Bronchial epithelial cell (primary cell): ENCODE measurements at regions not wholly inside any gene's neighbourhood (a gene's known extent, or its start where the extent isn't known, plus 50 kb on each side); places are given as distances from the start of the nearest gene placed in this dataset.

Experiments used
- DNase-seq: peaks from one replicate; pipeline ENCODE4 v3.0.0-alpha.2; 2010; ENCODE audit warnings: low read depth
- FAIRE-seq: peaks from 2 replicates; lab custom pipeline; 2011; peaks lifted over from hg19 to GRCh38; lab: Jason Lieb, UNC
- H3K27me3 ChIP-seq: 2 replicates; pipeline ENCODE4 v1.5.1; 2011; ENCODE audit warnings: low read length; ENCODE audit not compliant: control insufficient read depth, insufficient read depth
- H3K36me3 ChIP-seq: 2 replicates; pipeline ENCODE4 v1.5.1; 2011; ENCODE audit warnings: low read length; ENCODE audit not compliant: control insufficient read depth, insufficient read depth
- H3K4me3 ChIP-seq: 2 replicates; pipeline ENCODE4 v1.5.1; 2011; ENCODE audit warnings: mild to moderate bottlenecking, low read depth, low read length, control low read depth
- CTCF ChIP-seq: IDR thresholded peaks from 2 replicates; pipeline ENCODE4 v1.5.1; 2011; ENCODE audit warnings: mild to moderate bottlenecking, moderate library complexity, low read length, control low read depth, inconsistent platforms; ENCODE audit not compliant: insufficient read depth, severe bottlenecking

DNA sequence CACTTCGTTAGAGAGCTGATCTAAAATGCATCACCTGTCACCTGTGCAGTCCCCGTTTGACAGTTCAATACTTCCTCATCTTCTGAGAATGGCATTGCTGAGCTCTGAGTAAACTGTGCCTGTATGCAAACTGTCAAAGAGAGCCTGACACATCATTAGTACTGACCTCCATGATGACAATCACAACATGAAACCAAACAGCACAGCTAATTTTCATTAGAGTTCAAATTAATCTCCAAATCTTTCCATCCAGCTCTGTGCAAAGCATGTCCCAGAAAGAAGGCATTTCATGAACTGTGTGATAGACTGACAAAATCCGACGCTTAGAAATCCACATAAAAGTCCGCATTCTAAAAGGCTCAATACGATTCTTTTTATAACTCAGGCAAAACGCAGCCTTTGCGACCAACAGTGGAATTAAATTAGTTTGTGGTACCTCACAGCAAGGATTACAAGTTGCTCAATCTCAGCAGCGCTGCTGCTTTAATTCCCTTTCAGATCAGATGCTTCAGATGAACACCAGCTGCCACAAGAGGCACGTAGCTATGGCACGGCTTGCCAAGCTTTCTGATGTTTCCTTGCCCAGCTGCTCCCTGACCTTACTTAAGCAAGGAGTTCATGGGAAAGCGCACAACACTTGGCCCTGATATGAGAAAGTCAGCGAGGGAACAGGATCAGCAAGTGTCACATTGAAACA is 765.5 kb upstream of the PRMT6 start:
- Histone ChIP-seq H3K4me3 (no peak overlapping the region), H3K27me3 (no peaks in the 10 kb centered on the region), H3K36me3 (no peaks in the 10 kb centered on the region)
- peak; percentile 55 for FAIRE-seq
- TF ChIP-seq CTCF: no peak
- DNase-seq: no peak

DNA sequence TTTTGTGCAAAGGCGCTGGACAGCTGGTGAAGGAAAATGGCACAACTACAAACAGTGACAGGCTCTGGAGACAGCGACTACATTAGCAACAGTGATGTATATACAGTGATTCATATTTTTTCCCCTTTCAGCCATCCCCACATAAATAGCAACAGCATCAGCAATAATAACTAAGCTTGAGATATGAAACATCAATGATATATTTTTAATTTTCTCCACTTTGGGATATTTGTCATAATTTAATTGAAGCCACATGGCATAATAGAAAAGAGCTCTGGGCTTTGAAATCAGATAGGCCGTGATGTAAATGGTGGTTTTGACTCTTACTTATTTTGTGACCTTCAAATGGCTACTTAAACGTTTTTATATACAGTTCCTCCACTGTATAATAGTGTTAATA is 764.3 kb upstream of the PRMT6 start:
- no peaks in the 10 kb centered on the region for H3K36me3 ChIP-seq
- no peaks in the 10 kb centered on the region for H3K27me3 ChIP-seq
- H3K4me3 ChIP-seq: no peak overlapping the region
- DNase-seq (no peak), FAIRE-seq (no peak)
- TF ChIP-seq CTCF: no peak

DNA sequence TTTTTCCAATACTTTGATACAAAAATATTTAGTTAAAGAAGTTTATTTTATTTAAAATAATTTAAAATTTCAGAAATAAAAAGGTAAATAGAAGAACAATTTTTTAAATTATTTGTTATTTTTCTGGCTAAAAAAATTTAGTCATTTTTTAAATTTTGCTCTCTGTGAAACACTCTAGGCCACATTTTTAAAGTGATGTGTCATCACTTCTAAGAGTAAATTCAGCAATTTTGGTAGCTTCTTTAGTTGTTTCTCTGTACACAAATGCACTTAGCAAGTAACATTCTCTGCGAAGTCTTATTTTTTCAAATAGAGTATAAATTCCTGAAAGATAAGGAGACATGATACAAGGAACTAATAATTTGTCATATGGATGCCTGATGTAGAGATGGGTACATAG is 760.0 kb upstream of the PRMT6 start:
- no peaks in the 10 kb centered on the region for H3K36me3 ChIP-seq
- no peak for DNase-seq
- no peaks in the 10 kb centered on the region for H3K27me3 ChIP-seq
- FAIRE-seq: no peak
- no peak overlapping the region for H3K4me3 ChIP-seq
- no peak for TF ChIP-seq CTCF

- TF ChIP-seq CTCF: no peak
- H3K36me3 ChIP-seq: no peaks in the 10 kb centered on the region
- H3K4me3 ChIP-seq: no peak overlapping the region
- DNase-seq (peak; percentile 26), FAIRE-seq (no peak)
- no peaks in the 10 kb centered on the region for H3K27me3 ChIP-seq
These were observed 752.4 kb upstream of the PRMT6 start for GRCh38 chr1:106304106-106304505.

GRCh38 chr1:106319612-106320011 is 736.9 kb upstream of the PRMT6 start:
- no peak for TF ChIP-seq CTCF
- DNase-seq (no peak), FAIRE-seq (no peak)
- H3K27me3 ChIP-seq: no peaks in the 10 kb centered on the region
- no peak overlapping the region for H3K4me3 ChIP-seq
- H3K36me3 ChIP-seq: no peaks in the 10 kb centered on the region

DNA sequence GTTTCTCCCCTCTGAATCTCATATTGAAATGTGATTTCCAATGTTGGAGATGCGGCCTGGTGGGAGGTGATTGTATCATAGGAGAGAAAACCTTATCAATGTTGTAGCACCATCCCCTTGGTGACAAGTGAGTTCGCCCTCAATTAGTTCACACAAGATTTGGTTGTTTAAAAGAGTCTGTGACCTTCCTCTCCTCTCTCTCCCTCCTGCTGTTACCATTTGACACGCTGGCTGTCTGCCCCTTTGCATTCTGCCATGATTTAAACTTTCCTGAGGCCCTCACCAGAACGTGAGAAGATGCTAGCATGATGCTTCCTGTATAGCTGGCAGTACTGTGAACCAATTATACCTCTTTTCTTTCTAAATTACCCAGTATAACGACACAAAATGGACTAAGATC is 730.9 kb upstream of the PRMT6 start:
- H3K36me3 ChIP-seq: no peaks in the 10 kb centered on the region
- DNase-seq (no peak), FAIRE-seq (no peak)
- TF ChIP-seq CTCF: no peak
- no peak overlapping the region for H3K4me3 ChIP-seq
- no peaks in the 10 kb centered on the region for H3K27me3 ChIP-seq
